GM10248 (cell line): ENCODE measurements at regions not wholly inside any gene's neighbourhood (a gene's known extent, or its start where the extent isn't known, plus 50 kb on each side); places are given as distances from the start of the nearest gene placed in this dataset.

ENCODE experiments used
- CTCF ChIA-PET: fragments of 300-600 bp; sonication (Branson Sonifier 250); formaldehyde crosslinking; extraction: SDS; loops from one replicate; lab custom pipeline; 2021; ENCODE audit warnings: antibody characterized with exemption; lab: Yijun Ruan, JAX
- POLR2A ChIA-PET: fragments of 350-650 bp; sonication (Branson Sonifier 250); formaldehyde crosslinking; extraction: SDS; loops from one replicate; lab custom pipeline; 2020; ENCODE audit warnings: antibody characterized with exemption; lab: Yijun Ruan, JAX
- DNase-seq: peaks from one replicate; pipeline ENCODE4 v3.0.0; 2012; ENCODE audit errors: extremely low spot score
- CTCF ChIP-seq: IDR thresholded peaks from 2 replicates; pipeline ENCODE4 v1.5.1; 2012; ENCODE audit warnings: mild to moderate bottlenecking, low read depth; ENCODE audit errors: extremely low read depth, missing control alignments, control extremely low read depth

GRCh38 chr22:44587737-44588310 is 89.8 kb upstream of the RTL6 start:
- DNase-seq, result no peak
- CTCF ChIA-PET, result no interaction called here
- POLR2A ChIA-PET, result no interaction called here
- TF ChIP-seq CTCF, result no peak

- ChIA-PET CTCF (no interaction called here), POLR2A (interaction anchor here (0.6 kb wide), 1 partner anchor 15 kb away, joined by 4 read pairs; no protein-coding TSS in a partner anchor)
- no peak for DNase-seq
- no peak for TF ChIP-seq CTCF
Measured at GRCh38 chr22:44586999-44587736, 89.1 kb upstream of the RTL6 start.

- DNase-seq, result no peak
- ChIA-PET POLR2A (interaction anchor here (0.6 kb wide), 2 partner anchors 16 to 476 kb away, joined by 4 to 5 read pairs; no protein-coding TSS in a partner anchor), CTCF (no interaction called here)
- no peak for TF ChIP-seq CTCF
Measured at GRCh38 chr22:44586351-44586990, 88.4 kb upstream of the RTL6 start.

GRCh38 chr22:44585559-44586350 is 87.7 kb upstream of the RTL6 start:
- no peak for TF ChIP-seq CTCF
- ChIA-PET POLR2A (interaction anchor here (0.6 kb wide), 1 partner anchor 476 kb away, joined by 5 read pairs; no protein-coding TSS in a partner anchor), CTCF (no interaction called here)
- DNase-seq, result no peak

- no peak for DNase-seq
- ChIA-PET CTCF (no interaction called here), POLR2A (no interaction called here)
- no peak for TF ChIP-seq CTCF
Measured at GRCh38 chr22:44584256-44584902, 86.3 kb upstream of the RTL6 start.
